ENCODE measurements at regions not wholly inside any gene's neighbourhood (a gene's known extent, or its start where the extent isn't known, plus 50 kb on each side); places are given as distances from the start of the nearest gene placed in this dataset.

GRCh38 chr20:10863337-10864060 is 189.7 kb upstream of the JAG1 start:
- Histone ChIP-seq H3K9me2 (ENCODE audit: insufficient read depth) (no peaks in the 10 kb centered on the region), H3K9me3 (ENCODE audit: control insufficient read depth in 1 of 2, insufficient read depth in 1 of 2, low read depth in 1 of 2, low read length in 2 of 2) (no peaks in the 10 kb centered on the region), H3K27ac (ENCODE audit: low read depth, low read length) (no peak overlapping the region), H3K79me2 (ENCODE audit: insufficient read depth, low read length) (no peaks in the 10 kb centered on the region), H2AFZ (ENCODE audit: low read depth, low read length, poor library complexity, severe bottlenecking) (peak overlapping the region; percentile 97), H3K27me3 (ENCODE audit: insufficient read depth, low read length) (no peaks in the 10 kb centered on the region), H3K4me1 (ENCODE audit: control insufficient read depth in 1 of 2, insufficient read depth in 2 of 2, low read length in 2 of 2) (peaks cover 11 to 19% of the 10 kb centered on the region in 2 experiments), H3K4me2 (ENCODE audit: low read length) (peak overlapping the region; percentile 70), H4K20me1 (ENCODE audit: insufficient read depth) (no peaks in the 10 kb centered on the region), H3K36me3 (ENCODE audit: control insufficient read depth in 1 of 2, insufficient read depth in 2 of 2, low read length in 2 of 2) (no peaks in the 10 kb centered on the region), H3K4me3 (replicated peaks in 1 of 2; ENCODE audit: low read depth in 1 of 2, low read length in 2 of 2) (peak overlapping the region in 1 of 2 experiments; percentile 21; a peak in 2 of 4 replicates), H3K9ac (ENCODE audit: low read length) (0 out of 2 replicates have a peak overlapping the region, but pooled peaks have one; percentile 5)
- CTCF ChIA-PET, result no interaction called here
- POLR2A ChIA-PET, result no interaction called here
- intact Hi-C loops (cut with micrococcal nuclease), result no loop called here
- RAD21 ChIA-PET (ENCODE audit: low non-redundant PET in 1 of 2, low total read pairs in 2 of 2, uncharacterized antibody in 2 of 2, unreplicated experiment in 2 of 2), result no interaction called here
- DNase-seq (ENCODE audit: low read depth, low spot score), result peak; percentile 23
- ATAC-seq, result peak; percentile 52; the same call in 1 of the 2 replicates
- no TSS peak for BruUV-seq (replicated peaks)
- TF ChIP-seq EZH2phosphoT487 (IDR thresholded peaks at IDR 0.05; ENCODE audit: borderline replicate concordance) (no peak), YY1 (IDR thresholded peaks at IDR 0.05; ENCODE audit: extremely low read depth, insufficient replicate concordance, low read depth, low read length) (no peak), FOSL1 (IDR thresholded peaks at IDR 0.05; ENCODE audit: low read depth) (peak; percentile 25; the same call in 1 of the 2 replicates)

GRCh38 chr20:10864076-10864672 is 190.4 kb upstream of the JAG1 start:
- intact Hi-C loops (cut with micrococcal nuclease), result no loop called here
- Histone ChIP-seq H3K36me3 (ENCODE audit: control insufficient read depth in 1 of 2, insufficient read depth in 2 of 2, low read length in 2 of 2) (no peaks in the 10 kb centered on the region), H3K4me2 (ENCODE audit: low read length) (peak overlapping the region; percentile 70), H3K79me2 (ENCODE audit: insufficient read depth, low read length) (no peaks in the 10 kb centered on the region), H3K4me1 (ENCODE audit: control insufficient read depth in 1 of 2, insufficient read depth in 2 of 2, low read length in 2 of 2) (peaks cover 11 to 19% of the 10 kb centered on the region in 2 experiments), H3K27me3 (ENCODE audit: insufficient read depth, low read length) (no peaks in the 10 kb centered on the region), H3K9me3 (ENCODE audit: control insufficient read depth in 1 of 2, insufficient read depth in 1 of 2, low read depth in 1 of 2, low read length in 2 of 2) (no peaks in the 10 kb centered on the region), H3K27ac (ENCODE audit: low read depth, low read length) (no peak overlapping the region), H3K9me2 (ENCODE audit: insufficient read depth) (no peaks in the 10 kb centered on the region), H2AFZ (ENCODE audit: low read depth, low read length, poor library complexity, severe bottlenecking) (peak overlapping the region; percentile 97), H4K20me1 (ENCODE audit: insufficient read depth) (no peaks in the 10 kb centered on the region), H3K9ac (ENCODE audit: low read length) (0 out of 2 replicates have a peak overlapping the region, but pooled peaks have one; percentile 5), H3K4me3 (replicated peaks in 1 of 2; ENCODE audit: low read depth in 1 of 2, low read length in 2 of 2) (peak overlapping the region in 1 of 2 experiments; percentile 21; a peak in 2 of 4 replicates)
- ChIA-PET CTCF (no interaction called here), RAD21 (ENCODE audit: low non-redundant PET in 1 of 2, low total read pairs in 2 of 2, uncharacterized antibody in 2 of 2, unreplicated experiment in 2 of 2) (no interaction called here), POLR2A (no interaction called here)
- DNase-seq (ENCODE audit: low read depth, low spot score) (peak; percentile 16), ATAC-seq (peak; percentile 95)
- no TSS peak for BruUV-seq (replicated peaks)
- TF ChIP-seq MAX (IDR thresholded peaks at IDR 0.05) (peak; percentile 58; the same call in 1 of the 2 replicates), ELF1 (IDR thresholded peaks at IDR 0.05; ENCODE audit: borderline replicate concordance, low read depth) (no peak)
